IMR-90 (cell line): ENCODE measurements at regions not wholly inside any gene's neighbourhood (a gene's known extent, or its start where the extent isn't known, plus 50 kb on each side); places are given as distances from the start of the nearest gene placed in this dataset.

Source experiments
- CTCF ChIP-seq: conservative IDR thresholded peaks from 2 replicates; pipeline ENCODE4 v1.5.1; 2012; ENCODE audit warnings: mild to moderate bottlenecking, low read depth, low read length, improper control_type of control experiment
- RAD21 ChIP-seq: IDR thresholded peaks from 2 replicates; pipeline ENCODE4 v1.6.1; 2012; ENCODE audit warnings: low read length, improper control_type of control experiment

- TF ChIP-seq CTCF, result no peak
- TF ChIP-seq RAD21, result no peak
Measured at GRCh38 chr1:229006121-229006870, 264.6 kb upstream of the RAB4A start.
